ENCODE measurements at regions not wholly inside any gene's neighbourhood (a gene's known extent, or its start where the extent isn't known, plus 50 kb on each side); places are given as distances from the start of the nearest gene placed in this dataset.
A peak's percentile ranks its signal among the peaks of the same experiment; 100 is the strongest.

DNA sequence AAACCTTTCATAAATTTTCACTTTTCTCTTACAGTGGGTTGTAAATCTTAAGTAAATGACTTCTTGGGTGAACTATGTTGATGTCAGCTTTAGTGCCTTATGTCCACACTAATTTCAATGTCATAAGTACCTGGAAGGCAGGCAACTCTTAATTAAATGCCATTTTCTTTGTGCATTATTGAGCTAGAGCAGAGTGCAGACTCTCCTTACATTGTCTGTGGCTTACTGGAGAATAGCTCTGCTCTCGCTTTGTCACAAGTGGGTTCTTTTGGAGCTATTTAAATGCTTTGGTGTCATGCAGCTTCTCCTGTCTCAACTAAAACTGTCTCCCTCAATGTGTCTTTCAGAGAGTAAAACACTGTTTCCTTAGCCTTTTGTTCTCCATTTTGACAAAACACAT, 411.6 kb downstream of the STIM2 start:
- DNase-seq = no peak

DNA sequence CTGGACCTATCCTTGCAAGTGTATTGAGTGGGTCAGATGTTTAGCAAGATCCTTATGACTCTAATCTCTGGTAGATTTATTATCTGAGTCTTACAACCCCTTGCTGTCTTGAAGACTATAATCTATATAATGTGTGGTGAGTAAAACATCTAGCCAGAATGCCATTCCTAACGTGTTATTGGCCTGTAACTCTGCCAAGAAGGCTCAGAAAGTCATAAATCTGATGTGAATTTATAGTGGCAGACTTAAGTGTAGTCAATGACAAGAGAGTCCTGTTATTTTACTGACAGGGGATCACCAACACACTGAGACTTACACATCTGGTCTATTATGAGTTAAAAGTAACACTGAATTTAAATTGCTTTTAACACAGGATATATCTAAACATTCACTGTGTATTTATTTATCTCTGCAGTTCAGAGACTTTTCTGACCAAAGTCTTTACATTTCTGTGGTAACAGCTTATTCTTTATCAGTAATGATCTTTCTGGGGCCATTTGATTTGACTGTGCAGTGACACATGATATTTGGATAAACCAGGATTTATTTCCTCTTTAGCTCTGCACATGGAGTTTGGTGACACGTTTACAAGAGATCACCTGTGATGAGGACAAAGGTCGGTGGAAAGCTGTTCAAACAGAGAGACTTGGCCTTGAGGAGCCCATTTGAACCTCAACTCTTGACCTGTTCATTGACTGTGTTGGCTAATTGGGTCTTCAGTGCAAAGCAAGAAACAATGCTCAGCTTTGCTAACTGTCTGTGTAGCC, 415.8 kb downstream of the STIM2 start:
- peak; percentile 68 for DNase-seq

DNA sequence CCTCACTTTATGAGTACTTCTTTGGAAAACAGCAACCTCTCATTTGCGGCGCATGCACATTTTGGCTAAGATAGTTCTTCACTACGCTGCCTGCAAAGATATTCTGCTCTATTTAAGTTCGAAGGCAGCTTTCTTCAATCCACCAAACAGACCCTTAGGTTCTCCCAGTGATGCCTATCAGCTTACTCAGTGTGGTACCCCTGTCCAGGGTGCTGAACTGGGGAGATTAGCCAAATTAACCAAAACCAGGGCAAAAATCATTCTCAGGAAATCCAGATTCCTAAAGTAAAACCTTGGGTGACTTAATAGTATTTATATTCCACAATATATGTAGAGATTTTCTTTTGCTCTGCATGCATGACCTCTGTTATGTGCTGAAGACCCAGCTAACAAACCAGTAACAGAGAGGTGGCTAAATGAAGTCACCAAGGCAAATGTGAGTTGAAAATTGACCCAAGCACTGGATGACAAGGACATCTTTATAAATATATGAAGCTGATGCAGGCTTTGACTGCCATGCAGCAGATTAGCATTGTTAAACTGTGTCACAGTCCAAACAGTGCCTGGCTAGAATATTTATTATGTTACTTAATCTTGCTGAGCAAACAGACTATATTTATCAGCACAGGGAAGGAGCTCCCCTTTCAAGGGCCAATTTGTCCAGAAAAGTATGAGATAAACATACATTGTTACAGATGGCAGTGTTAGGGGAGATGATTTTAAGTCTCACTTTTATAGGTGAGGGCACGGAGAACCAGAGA, 418.2 kb downstream of the STIM2 start:
- peak; percentile 60 for DNase-seq

DNA sequence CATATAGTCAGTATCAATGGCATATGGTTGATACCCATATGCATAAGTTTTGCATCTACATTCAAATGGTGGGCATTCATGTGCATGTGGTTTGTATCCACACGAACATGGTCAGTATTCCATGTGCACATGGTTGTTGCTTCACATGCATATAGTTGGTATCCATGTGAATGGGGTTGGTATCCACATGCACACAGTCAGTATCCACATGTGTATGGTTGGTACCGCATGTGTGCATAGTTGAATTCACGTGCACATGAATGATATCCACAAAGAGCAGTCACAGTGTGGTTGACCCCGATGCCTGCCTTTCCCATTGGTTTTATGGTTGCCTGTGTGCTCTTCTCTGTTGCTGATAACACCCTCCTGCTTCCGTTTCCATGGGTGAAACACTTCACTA, 427.9 kb downstream of the STIM2 start:
- no peak for DNase-seq

DNA sequence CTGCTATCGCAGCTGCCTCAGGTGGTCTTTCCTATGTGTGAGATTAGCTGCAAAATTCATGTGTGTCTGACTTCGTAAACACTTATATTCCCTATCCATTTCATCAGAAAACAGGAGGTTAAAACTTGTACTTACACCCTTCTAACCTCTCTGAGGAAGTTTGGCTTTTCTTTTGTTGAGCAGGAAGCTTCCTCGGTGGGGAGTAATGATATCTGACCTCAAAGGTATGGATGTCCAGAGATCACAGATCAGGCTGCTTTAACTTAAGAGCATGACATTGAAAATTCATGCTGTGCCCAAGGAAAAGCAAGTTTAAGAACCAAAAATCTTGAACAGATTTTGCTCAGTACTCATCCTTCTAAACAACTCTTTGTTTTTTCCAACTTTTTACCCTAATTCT, 429.1 kb downstream of the STIM2 start:
- DNase-seq = no peak

DNA sequence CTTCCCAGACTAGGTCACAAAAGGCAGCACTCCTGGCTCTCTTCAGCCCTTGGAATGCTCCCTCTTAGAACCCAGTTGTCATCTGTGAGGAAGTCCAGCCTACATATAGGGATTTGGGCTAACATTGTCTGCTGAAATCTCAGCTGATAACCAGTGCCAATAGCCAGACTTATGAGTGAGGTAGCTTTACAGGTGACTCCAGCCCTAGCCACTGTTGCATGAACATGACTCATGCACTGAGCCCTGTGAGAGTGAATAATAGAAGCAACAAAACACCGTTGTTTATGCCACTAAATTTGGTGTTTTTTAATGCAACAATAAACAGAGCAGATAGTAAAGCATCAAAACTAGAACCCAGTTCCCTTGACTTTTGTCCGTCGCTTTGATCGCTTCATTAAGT, 433.2 kb downstream of the STIM2 start:
- DNase-seq = no peak

DNA sequence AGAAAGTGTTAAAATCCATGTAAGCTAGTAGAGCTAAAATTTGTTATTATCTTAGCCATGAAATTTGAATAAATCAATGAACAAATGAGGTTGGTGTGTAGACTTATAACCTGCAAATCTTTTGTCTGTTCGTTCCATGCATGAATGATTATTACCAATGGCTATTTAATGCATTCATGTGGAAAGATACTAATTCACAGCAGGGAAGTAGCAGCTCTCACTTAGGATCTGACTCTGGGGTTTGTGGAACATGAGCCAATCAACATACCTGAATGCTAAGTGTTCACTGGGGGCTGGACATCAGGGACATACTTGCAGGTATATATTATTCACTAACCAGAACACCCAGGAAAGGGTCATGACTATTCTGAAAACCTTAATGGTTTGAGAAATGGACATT, 444.1 kb downstream of the STIM2 start:
- no peak for DNase-seq

DNA sequence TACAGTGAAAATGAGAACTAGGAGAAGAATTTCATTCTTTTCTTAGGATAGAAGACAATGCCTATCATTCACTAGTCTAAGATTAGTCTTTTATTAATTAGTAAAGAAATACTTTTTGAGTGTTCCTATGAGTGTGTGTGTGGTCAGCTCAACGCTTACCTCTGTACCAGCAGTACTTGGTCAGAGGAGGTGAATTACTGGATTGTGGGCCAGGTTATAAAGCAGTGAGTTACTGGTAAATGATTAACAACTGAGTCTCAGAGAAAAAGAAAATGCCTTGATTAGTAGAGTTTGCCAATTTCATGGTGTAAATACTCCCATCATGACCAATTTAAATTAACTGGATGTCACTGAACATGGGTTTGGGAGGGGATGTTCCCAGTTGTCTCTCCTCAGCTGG, 444.6 kb downstream of the STIM2 start:
- no peak for DNase-seq

DNA sequence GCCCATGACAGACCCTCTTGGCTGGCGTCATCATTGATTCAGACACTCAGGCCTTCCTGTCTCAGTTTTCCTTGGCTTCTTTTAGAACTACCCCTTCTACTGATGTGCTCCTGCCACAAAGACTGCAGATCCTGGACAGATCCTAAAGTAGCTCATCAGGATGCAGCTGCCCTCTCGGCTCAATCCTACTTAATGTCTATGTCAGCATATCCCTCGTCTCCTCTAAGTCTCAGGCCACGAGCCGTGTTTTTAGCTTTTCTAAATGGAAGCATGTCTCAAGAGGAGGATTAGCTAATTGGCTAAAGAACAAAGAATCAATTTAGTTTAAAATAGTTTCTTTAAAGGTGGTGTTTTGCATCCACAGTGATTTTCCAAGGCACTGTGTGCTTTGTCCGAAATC, 447.7 kb downstream of the STIM2 start:
- DNase-seq = no peak

DNA sequence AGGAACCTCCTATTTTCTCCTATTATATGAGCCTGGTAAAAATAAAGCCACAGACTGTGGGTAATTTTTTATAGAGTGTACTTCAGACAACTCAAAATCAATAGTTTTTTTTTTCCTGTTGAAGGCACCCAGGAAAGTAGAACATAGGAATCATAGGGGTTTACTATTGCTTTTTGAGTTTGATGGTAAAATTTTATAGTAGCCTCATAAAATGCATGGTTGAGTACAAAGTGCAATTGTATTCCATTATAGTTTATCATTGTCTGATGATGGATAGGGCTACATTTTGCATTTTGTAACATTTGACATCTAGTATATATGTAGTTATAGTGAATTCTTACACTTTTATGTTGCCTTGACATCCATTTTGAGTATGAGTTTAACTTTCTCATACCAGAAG, 455.0 kb downstream of the STIM2 start:
- no peak for DNase-seq

DNA sequence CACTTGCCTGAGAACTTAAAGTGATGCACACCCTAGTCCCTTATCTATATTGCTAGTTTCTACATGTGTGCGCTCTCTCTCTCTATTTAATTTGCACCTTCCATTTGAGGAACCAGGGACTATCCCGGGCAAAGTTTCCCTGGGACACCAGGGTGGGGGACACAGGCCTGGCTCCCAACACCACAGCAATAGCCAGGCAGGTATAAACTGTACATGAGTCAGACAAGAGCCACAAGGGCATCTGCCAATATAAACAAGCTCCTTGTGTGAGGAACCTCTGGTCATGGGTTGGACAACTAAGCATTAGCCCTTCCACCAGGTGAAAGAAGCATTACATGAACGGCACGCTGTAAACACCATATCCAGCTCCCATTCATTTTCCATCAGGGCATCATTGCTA, 455.5 kb downstream of the STIM2 start:
- DNase-seq = no peak

DNA sequence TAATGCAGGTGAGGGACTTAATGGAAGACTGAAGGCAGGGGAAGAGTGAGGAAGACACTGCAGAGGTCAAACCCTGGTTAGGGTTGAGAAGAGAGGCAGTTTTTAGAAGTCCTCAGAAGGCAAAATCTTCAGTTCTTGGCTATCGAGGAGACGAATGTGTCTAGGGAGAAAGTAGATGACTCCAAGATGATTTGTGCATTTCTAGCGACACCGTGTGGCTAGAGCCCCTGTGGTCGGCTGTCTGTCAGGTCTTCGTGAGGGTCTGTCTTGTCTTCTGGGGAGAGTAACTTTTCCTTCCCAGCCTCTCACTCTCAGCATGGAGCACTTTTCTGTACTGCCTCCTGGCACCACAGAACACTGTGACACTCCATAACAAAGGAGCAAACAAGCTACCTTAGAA, 458.1 kb downstream of the STIM2 start:
- no peak for DNase-seq

DNA sequence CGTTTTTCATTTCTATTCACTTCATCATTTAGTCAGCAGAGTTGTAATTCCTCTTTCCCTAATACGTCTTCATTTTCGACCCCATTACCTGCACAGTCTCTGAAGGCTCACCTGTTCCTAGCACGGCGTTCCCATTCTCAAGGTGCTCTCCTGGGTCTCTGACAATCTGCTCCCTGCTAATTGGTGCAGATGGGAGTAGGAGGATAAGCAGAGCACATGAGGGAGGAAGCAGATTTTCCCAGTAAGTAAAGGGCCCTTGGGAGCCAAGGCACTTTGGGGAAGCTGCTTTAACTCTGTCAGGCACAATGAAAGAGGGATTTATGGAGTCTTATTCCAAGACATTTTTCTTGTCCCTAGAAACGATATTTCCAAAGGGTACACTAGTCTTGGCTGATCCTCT, 466.4 kb downstream of the STIM2 start:
- DNase-seq = no peak

DNA sequence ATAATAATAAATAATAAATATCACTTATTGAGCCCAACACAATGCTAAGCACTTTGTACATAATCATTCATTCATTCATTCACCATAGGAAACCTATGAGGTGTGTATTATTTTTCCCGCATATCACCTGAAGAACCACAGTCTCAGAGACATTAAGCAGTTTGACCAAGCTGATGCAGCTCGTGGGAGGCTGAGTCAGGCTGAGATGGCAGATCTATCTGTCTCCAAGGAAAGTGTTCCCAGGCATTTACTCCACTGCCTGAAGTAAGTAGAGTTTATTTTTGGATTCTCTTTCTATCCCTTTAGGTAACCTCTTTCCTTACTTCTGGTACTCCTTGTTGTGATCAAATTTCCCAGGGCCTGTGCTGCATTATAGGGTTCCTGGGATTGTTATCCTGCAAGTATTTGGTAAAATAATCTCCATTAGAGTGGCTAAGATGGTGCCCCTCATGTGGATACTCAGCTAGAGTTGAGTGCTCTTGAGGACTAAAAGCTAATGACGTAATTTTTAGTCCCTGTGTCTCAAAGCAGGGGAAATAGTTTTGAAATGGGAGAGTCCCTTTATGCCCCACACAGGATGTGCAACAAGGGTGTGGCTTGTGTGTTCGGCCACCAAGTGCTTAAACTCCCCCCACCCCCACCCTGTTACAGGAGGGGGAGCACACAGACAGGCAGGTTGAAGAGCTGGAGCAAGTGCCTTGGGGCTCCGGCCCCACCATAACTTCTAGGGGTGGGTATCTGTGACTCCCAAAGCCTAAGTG, 467.0 kb downstream of the STIM2 start:
- DNase-seq = no peak

DNA sequence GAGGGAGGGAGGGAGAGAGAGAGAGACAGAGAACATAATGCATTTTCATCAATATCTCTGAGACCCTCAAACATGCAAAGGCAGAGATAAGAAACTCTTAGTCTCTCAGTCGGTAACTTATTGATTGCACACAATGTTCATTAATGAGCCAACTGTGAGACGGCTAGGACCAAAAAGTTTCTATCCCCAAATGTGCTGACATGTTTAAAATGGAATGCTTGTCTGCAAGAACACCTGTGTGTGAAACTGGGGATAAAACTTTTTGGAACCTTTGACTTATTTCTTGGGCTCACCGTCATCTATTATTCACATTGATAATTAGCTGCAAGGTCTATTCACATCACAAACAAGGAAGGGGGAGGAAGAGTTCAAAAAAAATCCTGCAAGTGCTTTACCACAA, 477.9 kb downstream of the STIM2 start:
- no peak for DNase-seq

DNA sequence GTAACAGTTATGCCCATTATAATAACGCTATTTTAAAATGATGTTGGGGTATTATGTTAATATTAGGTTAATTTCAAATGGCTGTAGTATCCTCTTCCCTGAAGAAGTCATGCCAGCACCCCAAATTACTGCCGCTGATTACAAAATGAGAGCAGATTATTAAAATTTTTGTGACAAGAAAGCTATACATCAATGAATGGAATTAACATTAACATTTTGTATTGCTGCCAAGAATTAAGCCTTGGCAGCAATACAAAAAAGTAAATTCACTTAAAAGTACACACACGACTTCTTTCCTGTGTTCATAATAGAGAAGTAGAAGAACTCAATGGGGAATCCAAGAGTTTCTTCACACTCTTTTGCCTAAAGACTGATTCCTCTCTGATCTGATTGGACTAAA, 482.8 kb downstream of the STIM2 start:
- DNase-seq = no peak

DNA sequence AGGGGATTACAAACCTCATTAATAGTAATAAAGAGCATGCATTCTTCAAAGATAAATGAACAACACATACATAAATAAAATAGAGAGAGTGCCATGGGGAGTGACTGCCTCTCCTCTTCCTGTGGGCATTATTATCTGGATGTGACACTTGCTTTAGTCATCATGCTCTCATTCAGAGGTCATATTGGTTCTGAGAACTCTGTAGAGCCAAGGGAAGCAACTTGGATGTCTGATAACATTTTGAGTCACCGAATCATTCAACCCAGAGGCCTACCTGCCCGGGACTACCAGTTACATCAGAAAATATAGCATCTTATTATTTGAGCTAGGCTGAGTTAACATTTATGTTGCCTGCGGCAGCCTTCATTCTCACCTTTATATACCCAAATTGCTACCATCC, 489.5 kb downstream of the STIM2 start:
- no peak for DNase-seq

DNA sequence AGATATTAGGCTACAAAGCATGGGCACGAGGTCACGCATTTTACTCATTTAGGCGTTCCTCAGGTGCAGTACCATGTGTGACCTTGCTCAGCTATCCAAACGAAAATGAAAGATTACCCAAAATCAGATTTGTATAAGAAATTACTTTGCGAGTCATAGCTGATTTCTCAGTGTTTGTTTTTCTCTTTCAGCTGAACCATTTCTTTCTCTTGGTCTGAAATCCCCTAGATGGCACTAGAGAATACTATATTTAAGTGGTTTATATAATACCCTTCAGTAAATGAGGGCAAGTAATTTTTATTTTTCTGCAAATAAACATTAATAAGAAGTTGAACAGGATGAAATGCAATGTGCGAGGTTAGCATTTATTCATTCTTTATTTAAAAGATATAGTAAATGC, 496.6 kb downstream of the STIM2 start:
- DNase-seq = no peak

DNA sequence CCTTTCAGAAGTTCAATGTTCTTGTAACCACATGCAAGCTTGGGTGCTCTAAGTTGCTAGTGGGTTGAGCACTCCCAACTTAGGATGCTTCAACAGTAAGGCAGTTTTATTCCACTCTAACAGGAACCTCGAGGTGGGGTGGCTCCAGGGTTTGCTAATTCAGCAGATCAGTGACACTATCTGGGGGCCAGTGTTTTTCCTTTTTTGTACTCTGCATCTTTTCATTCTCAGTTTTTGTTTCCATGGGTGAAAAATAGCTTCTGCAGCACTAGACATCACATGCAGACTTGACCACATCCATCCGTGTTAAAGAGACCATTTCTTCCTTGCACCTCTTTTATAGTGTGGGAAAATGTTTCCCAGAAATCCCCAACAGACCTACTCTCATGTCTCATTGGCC, 497.6 kb downstream of the STIM2 start:
- no peak for DNase-seq

DNA sequence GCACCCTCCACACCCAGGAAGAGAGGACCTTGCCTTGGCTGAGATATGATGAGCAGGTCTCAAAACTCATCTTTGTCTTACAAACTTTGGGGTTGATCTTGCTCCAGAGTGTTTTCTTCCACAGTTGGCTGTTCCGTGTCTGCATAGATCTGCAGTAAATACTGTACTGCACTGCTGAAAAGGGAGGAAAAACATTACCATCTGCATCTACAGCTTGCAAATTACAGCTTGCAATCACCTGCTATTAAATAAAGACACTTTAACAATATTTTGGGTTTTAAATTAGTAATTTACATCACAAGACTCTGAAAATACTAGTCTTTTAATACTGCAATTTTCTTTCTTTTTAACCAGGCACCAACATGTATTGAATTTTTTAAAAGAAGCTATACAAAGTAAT, 499.5 kb downstream of the STIM2 start:
- no peak for DNase-seq

DNA sequence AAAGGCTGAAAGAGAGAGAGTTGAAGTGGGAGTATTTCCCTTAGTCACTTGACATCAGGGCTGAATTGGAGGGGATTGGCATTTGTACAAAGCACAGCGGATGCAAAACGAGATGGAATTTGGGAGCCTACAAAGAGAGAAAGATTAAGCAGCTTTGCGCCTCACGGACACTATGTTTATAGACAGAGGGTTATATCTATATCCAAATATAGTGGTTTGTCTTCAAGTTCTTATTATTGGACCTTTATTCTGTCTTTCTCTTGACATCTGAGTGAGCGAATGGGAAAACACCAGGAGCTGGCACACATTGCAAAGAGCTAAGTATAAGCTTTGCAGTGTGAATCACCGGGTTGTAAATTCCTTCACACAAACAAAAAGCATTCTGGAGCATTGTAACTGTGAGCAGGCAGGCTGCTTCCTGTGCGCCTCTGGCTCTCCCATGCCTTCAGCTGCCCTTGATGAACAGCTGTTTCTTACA, 500.2 kb downstream of the STIM2 start:
- no peak for DNase-seq

DNA sequence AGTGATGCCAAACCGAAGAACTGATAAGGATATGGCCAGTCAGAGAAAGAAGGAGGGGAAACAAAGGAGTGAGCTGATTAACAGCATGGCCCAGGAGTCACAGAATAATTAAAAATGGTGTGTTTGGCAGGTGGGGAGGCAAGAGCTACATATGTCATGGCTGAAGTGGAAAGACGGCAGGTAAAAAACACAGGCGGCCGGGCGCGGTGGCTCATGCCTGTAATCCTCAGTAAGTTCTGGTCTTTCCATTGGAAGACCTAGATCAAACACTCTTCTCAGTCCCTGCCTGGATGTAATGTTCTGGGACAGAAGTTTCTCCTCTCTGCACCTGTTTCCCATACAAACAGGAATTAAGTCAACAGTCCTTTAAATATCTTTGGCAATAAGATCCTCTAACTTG, 503.9 kb downstream of the STIM2 start:
- no peak for DNase-seq

DNA sequence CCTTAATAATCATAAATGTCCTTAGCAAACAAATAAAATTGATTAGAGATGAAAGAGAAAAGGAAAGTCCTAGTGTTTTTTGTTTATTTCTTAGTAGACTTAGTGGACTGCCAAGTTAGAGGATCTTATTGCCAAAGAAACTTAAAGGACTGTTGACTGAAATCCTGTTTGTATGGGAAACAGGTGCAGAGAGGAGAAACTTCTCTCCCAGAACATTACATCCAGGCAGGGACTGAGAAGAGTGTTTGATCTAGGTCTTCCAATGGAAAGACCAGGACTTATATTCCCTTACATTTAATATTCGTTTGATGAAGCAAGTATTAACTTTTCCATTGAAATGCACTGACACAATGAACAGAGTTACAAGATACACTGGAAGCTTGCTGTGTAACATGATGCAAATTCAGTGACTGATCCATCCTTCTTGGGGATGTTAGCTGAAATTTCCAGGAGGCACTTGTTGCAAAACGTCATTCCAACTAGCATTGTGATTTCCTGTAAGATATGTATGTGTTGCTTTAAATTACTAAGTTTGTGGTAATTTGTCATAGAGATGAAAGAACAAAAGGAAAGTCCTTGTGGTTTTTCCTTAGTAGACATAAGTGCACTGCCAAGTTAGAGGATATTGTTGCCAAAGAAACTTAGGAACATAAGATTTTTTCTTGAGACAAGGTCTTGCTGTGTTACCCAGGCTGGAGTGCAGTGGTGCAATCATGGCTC, 505.6 kb downstream of the STIM2 start:
- no peak for DNase-seq
